ENCODE measurements at regions not wholly inside any gene's neighbourhood (a gene's known extent, or its start where the extent isn't known, plus 50 kb on each side); places are given as distances from the start of the nearest gene placed in this dataset.

- TF ChIP-seq CTCF (IDR thresholded peaks at IDR 0.05; ENCODE audit: low read length) (no peak), EZH2 (optimal IDR thresholded peaks at IDR 0.05; ENCODE audit: low read depth, low read length) (no peak)
Observed at GRCh38 chr6:137805622-137806021, 61.4 kb upstream of the TNFAIP3 start.
